D341Med (cell line): ENCODE measurements at regions not wholly inside any gene's neighbourhood (a gene's known extent, or its start where the extent isn't known, plus 50 kb on each side); places are given as distances from the start of the nearest gene placed in this dataset.

Experiments
- DNase-seq: peaks from one replicate; pipeline ENCODE4 v3.0.0; 2012; ENCODE audit warnings: low spot score

DNA sequence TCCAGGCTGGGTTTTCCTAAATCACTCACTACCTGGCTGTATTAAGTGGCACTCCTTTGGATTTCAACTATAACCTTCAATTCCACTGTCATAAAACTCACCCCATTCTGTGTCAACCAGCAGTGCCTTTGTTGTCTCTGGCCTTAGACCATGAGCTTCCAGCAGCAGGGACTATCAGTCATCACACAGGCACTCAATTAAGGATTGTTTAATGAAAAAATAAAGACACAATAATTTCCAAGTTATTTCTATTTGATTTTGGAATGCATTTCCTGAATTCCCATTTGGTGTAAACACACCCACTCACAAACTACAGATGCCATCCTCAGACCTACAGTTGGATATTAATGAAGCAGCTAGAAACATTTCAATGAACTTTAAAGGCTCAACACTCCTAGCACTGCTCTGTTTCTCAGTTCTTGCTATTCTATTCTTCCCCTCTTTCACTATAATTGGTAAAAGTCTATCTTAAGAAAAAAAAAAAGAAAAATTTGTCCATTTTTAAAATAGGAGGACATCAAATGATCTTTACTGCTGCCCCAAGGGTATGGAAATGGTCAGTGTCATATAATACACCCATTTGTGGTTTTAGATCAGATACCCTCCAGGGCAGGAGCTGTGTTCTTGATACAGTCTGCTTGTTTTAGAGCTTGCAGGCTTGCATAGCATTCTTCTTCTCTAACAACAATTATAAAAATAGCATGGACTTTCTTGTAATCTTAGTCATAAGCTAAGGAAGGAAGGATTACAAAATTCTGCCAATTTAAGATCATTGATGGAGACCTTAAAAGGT lies 156.4 kb downstream of the PTGER3 start:
- DNase-seq: no peak

DNA sequence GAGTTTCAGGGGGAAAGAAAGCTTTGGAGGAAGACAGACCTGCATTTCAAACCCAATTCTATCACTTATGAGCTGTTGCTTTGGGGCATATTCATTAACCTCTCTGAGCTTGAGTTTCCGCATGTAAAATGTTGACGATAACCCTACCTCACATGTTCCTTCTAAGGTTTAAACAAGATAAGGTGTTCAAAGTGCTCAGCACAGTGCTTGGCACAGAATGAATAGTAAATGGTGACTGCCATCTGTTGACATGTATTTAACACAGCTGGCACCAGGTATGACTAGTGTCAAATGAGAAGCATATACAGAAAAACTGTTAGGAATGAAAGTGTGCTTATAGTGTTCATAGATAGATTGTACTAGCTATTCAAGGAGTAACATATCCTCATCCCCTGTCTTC lies 155.5 kb downstream of the PTGER3 start:
- DNase-seq: no peak

DNA sequence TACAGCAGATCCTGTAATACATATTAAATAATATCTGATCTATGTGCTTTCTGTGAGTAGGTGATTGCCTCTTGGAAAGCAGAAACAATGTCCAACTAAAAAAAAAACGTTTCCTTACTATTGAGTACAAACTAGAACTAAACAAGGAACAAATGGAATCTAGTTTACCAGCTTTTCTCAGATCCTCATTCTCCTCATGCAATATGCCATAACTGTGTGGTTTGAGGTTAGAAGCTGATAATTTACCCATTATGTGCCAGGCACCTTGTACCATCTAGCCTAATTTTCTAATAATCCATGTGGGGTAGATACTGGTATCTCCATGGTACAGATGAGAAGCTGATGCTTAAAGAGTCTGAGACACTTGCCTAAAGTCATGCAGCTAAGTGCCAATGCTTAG lies 154.7 kb downstream of the PTGER3 start:
- no peak for DNase-seq

DNA sequence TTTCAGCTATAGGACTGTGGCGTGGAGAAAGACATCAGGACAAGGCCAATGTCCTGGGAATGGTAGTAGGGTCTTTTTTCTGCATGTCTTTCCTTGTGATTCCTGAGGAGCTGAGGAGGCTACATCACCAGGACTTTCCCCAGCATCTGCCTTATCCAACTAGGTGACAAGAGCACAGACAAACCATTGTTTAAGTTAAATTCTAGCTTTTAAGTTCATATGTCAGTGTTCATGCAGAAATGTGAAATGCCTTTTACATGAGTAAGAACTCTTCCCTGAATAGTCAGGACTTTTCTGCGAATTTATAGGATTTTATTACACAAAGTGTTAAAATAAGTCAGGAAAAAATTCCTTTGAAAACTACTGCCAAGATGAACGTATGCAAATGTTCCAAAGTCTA lies 154.2 kb downstream of the PTGER3 start:
- DNase-seq: no peak

DNA sequence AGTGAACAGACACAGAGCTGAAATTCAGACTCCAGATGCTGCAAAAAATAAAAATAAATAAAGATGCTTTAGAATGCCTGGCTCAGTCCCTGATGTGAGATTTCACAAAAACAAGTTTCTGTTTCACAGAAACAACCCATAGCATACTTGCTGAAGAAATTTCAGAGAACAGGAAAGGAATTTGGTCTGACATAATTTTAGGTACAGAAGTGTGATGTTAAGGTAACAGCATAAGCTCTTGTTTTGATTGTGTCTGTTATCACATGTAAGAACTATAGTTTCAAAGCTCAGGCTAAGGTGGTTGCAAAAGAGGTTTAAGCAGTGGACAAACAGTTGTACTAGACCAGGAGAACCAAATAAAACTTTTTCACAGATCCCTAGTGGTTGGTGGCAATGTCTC lies 152.1 kb downstream of the PTGER3 start:
- no peak for DNase-seq

DNA sequence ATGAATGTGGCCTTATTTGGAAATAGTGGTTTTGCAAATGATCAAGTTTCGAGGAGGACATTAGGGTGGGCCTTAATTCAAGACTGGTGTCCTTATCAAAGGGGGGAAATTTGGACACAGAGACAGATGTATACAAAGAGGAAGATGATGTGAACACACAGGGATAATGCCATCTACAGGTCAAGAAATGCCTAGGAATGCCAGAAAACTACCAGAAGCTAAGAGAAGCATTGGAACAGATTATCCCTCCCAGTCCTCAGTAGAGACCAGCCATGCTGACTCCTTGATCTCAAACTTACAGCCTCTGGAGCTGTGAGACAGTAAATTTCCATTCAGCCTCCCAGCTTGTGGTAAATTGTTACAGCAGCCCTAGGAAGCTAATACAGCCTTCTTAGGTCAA lies 151.4 kb downstream of the PTGER3 start:
- no peak for DNase-seq

DNA sequence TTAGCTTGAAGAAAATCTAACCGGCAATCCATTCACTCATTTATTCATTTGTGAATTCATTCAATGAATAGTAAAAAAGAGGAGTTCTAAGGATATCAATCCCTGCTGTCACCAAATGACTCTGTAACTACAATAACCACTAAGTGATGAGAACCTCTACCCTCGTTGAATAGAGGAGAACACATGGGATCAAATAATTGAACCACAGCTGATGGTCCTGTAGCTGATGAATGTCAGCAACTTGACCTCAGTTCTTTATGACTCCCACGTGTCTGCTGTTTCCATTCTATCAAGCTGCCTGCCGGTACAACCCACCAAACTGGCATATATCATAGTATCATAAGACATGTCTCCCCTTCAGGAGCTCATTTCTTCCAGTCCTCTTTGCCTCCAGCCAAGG lies 150.3 kb downstream of the PTGER3 start:
- DNase-seq: no peak

DNA sequence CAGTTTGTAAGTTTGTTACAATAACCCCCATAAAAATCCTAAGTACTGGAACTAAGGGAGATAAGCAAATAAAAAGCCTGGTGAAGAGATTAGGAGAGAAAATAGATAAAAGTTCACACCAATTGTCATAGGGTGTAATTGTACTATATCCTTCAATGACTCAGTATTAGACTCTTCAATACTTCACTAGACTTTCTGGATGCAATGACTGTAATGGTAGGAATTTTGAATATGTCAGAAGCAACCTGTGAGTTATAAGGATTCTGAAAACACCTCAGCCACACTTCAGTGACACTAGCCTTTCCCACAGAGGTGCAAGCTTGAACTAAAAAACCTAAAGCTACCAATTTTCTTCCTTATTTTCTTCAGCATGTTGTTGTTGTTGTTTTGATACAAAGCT lies 147.9 kb downstream of the PTGER3 start:
- DNase-seq: no peak

DNA sequence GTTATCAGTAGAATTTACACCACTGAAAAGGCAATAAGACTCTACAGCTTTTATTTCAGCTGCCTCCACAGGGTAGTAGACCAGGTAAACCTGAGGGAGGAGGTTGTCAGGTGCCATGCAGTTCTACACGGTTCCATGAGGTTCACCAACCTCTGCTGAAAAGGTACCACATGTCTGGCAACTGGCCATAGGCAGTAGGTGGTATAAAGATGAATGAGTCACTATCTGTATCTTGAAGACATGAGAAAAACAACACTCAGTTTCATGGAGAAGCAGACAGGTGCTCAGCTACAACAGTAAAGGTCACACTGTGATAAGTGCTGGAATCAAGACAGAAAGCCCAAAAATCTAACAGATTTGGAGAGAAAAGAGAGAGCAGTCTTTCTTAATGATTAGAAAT lies 145.4 kb downstream of the PTGER3 start:
- no peak for DNase-seq

DNA sequence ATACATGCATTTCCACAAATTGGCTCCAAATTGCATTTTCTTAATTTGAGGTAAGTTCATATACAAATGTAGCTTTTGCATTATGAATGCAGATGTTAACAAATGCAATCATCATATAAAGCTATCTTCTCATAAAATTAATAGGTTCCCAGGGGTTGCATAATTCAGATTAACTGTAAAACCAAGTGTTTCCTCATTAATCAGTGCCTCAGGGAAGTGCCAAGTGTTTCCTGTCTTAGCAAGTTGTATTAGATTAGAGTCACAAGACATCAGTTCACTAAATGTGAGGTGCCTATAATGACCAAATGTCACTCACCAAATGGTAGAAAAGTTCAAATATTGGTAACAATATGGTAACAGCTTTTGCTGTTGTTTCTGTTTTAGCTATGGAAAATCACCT lies 140.8 kb downstream of the PTGER3 start:
- no peak for DNase-seq

DNA sequence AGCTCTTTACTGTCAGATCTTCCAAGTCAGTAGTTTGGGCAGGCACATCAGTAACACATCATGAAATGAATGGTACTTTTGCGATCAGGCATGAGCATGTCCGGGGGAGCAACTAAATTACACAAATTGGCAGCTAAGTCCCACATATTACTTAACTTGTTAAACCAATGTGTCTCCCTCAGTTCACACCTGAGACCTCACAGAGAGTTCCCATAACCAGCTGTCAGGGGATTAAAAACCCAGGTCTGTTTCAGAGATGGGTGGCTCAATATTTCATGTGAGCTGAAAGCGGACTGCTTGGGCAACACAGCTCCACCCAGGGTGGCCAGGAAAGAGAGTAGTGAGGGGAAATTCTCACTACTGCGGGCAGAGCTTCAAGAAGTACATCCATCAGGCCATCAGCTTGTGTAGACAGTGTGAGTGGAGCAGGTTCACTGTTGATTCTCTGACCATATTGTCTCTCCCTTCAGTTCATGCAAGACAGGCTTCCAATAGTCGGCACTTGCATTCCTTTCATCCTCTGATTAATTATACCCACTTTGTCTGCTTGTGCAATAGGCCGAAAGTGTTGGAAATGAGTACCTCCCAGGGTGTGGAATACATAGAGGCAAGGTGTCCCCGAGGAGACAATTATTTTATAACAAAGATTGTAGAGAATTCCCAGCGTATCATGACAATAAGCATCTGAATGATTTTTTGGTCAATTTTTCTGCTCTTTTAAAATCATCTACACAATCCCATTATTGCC lies 139.9 kb downstream of the PTGER3 start:
- DNase-seq: no peak

DNA sequence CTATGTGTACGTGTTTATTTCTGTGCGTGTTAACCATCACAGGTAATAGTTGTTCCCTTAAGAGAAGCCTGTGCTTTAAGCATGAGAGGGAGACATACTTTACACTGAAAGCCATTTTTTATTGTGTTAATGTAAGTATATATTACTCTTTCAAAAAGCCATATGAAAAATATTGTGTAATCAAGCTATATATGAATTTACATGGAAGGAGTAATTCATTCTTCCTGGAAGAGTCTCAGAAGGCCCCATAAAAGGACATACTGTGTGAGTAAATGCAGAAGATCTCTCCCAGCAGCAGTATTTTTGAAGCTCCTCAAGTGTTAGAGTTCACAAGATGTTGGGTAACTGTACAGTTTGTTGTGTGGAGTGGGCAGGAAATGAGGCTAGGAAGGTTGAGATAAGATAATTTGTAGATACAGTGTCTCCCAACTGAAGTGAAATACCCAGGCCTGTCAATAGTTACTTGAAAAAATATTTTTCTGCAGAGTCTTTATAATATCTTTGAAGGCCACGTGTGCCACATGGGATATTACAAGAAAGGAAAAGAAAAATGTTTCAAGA lies 138.3 kb downstream of the PTGER3 start:
- no peak for DNase-seq

DNA sequence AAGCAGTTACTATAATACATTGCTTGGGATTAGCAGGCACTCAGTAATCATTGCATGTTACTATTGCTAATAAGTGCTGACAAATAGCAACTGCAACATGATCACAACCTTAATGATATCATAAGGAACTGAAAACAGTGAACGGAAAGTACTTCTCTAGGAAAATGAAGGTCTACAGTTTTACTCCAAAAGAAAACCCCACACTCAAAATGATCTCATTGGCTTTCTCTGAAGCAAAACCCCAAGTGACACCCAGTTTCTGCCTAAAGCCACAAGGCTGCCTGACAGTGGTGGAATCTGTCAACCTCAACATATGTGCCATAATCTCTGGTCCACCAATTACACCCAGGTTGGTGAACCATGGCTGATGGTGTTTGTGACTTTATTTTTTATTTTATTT lies 137.6 kb downstream of the PTGER3 start:
- no peak for DNase-seq

DNA sequence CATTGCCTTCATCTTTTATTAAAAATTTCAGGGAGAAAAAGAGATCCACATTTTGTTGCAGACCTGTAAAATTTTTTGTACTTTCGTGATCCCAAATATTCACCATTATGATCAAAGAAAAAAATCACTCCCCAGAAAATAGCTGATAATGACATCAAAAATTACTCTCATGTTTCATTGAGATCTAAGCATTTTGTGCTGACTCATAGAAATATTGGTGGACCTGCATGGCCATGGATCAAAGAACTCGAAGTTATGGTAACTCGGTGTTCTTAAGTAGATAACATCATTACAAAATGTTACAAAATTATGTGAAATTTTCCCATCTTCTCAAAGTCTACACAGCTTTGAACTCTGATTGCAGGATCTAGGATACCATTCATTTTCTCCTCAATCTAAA lies 135.8 kb downstream of the PTGER3 start:
- no peak for DNase-seq

DNA sequence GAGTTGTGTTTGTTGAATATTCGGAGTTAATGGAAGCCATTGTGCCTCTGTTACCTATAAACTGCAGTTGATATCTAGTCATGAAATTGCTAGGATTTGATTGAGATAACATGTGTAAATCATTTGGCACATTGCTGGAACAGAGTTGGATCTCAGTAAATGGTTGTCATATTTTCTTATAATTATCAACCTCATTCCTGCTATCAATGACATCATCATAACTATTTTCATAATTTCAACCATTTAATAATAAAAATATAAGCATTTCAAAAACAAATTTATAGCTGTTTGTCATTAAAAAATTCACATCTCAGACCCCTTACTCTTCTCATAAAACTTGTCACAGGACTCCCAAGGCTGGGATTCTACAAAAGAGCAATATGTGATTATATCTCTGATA lies 133.4 kb downstream of the PTGER3 start:
- DNase-seq: no peak

DNA sequence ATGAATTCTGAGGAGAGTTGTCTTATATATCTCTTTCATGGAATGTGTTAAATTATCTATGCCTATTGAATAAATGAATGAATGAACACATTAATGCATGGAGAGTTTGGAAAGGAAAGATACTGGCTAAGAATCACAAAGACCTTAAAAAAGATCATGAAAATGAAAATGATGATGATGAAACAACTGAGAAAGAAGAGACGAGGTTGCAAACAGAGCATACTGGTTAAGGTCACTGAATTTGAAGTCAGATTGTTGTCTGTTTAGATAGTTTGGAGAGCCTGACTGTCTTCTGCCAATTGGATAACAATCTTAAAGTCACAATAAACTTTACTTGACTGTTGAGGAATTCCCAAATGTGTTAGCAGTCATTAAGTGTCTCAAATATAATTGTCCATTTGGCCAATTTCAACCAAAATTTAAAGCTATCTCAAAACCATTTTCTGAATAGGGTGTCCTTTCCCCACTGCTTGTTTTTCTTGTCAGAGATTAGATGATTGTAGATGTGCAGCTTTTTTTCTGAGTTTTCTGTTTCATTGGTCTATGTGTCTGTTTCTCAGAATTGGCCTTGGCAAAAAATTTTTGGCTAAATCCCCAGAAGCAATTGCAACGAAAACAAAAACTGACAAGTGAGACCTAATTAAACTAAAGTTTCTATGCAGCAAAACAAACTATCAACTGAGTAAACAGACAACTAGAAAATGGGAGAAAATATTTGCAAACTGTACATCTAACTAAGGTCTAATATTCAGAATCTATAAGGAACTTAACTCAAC lies 132.2 kb downstream of the PTGER3 start:
- DNase-seq: no peak

DNA sequence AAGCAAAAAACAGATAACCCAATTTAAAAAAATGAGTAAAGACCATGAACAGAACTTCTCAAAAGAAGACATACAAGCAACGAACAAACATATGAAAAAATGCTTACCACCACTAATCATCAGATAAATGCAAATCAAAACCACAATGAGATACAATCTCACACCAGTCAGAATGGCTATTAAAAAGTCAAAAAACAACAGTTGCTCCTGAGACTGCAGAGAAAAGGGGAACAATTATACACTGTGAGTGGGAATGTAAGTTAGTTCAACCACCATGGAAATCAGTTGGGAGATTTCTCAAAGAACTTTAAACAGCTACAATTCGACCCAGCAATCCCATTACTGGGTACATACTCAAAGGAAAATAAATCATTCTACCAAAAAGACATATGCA lies 131.6 kb downstream of the PTGER3 start:
- no peak for DNase-seq

DNA sequence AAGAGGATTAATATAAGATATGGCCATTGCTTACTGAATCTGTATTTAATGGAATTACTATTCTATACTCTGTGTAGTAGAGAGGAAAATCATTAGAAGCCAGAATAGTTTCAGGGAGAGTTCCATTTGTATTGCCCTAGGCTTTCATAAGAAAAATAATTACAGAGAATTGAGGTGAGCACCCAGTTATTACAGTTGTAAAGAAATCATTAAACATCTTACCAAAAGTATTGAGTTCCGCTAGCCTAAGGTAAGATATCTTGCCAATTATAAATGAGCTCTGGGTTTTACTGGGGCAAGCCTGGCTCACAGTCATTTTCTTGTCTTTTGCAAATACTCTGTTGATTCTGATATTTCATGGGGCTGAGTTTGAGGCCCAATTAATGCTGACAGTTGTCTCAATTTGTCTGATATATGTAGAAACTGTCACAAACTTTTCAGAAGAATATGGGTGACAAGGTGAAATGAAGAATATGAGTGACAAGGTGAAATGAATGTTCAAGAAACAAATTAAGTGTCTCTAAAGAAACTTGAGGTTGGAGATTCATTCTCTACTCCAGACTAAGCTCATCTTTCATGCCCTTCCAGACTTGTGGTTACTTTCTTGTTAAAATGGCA lies 127.8 kb downstream of the PTGER3 start:
- DNase-seq: no peak
